WERI-Rb-1 (cell line): ENCODE measurements at regions not wholly inside any gene's neighbourhood (a gene's known extent, or its start where the extent isn't known, plus 50 kb on each side); places are given as distances from the start of the nearest gene placed in this dataset.
A peak's percentile ranks its signal among the peaks of the same experiment; 100 is the strongest.

Experiments used
- DNase-seq: peaks from one replicate; pipeline ENCODE4 v3.0.0-alpha.2; 2020
- H3K27ac ChIP-seq: fragments of 250-450 bp; sonication (Bioruptor Pico); 2 replicates; pipeline ENCODE4 v1.5.1; 2020; ENCODE audit warnings: mild to moderate bottlenecking, moderate library complexity
- H3K27me3 ChIP-seq: fragments of 250-450 bp; sonication (Bioruptor Pico); 2 replicates; pipeline ENCODE4 v1.5.1; 2021; ENCODE audit warnings: mild to moderate bottlenecking, low read depth, moderate library complexity; ENCODE audit not compliant: insufficient read depth, severe bottlenecking
- H3K36me3 ChIP-seq: fragments of 250-450 bp; sonication (Bioruptor Pico); 2 replicates; pipeline ENCODE4 v1.5.1; 2020; ENCODE audit warnings: mild to moderate bottlenecking, moderate library complexity
- H3K4me3 ChIP-seq: 2 replicates; pipeline ENCODE4 v1.5.1; 2011; ENCODE audit warnings: low read depth, mild to moderate bottlenecking, control low read depth, low read length
- H3K9me3 ChIP-seq: fragments of 250-450 bp; sonication (Bioruptor Pico); 2 replicates; pipeline ENCODE4 v1.5.1; 2021; ENCODE audit warnings: mild to moderate bottlenecking, moderate library complexity; ENCODE audit not compliant: severe bottlenecking
- CTCF ChIP-seq: IDR thresholded peaks from 2 replicates; pipeline ENCODE4 v1.5.1; 2011; ENCODE audit warnings: low read depth, mild to moderate bottlenecking, control low read depth, inconsistent platforms, low read length

- Histone ChIP-seq H3K36me3 (no peaks in the 10 kb centered on the region), H3K9me3 (no peaks in the 10 kb centered on the region), H3K27me3 (no peaks in the 10 kb centered on the region), H3K27ac (no peak overlapping the region), H3K4me3 (no peak overlapping the region)
- TF ChIP-seq CTCF, result no peak
- no peak for DNase-seq
These were observed 162.4 kb downstream of the NOC3L start for GRCh38 chr10:94200146-94200837.

GRCh38 chr10:94205396-94205831 lies 157.3 kb downstream of the NOC3L start:
- DNase-seq, result no peak
- no peak for TF ChIP-seq CTCF
- Histone ChIP-seq H3K36me3 (no peaks in the 10 kb centered on the region), H3K27me3 (no peaks in the 10 kb centered on the region), H3K4me3 (no peak overlapping the region), H3K27ac (no peak overlapping the region), H3K9me3 (no peaks in the 10 kb centered on the region)

- H3K9me3 ChIP-seq, result no peaks in the 10 kb centered on the region
- H3K27me3 ChIP-seq, result no peaks in the 10 kb centered on the region
- H3K27ac ChIP-seq, result no peak overlapping the region
- no peaks in the 10 kb centered on the region for H3K36me3 ChIP-seq
- H3K4me3 ChIP-seq, result no peak overlapping the region
- DNase-seq, result no peak
- no peak for TF ChIP-seq CTCF
These were observed 156.6 kb downstream of the NOC3L start for GRCh38 chr10:94206176-94206575.

GRCh38 chr10:94208315-94208714 lies 154.4 kb downstream of the NOC3L start:
- no peak overlapping the region for H3K27ac ChIP-seq
- no peaks in the 10 kb centered on the region for H3K27me3 ChIP-seq
- H3K4me3 ChIP-seq, result no peak overlapping the region
- TF ChIP-seq CTCF, result no peak
- H3K9me3 ChIP-seq, result no peaks in the 10 kb centered on the region
- H3K36me3 ChIP-seq, result no peaks in the 10 kb centered on the region
- DNase-seq, result no peak

GRCh38 chr10:94210440-94211168 lies 152.1 kb downstream of the NOC3L start:
- TF ChIP-seq CTCF, result no peak
- Histone ChIP-seq H3K9me3 (no peaks in the 10 kb centered on the region), H3K27ac (peak overlapping the region; percentile 22; the same call in 1 of the 2 replicates), H3K27me3 (no peaks in the 10 kb centered on the region), H3K36me3 (no peaks in the 10 kb centered on the region), H3K4me3 (no peak overlapping the region)
- peak; percentile 18 for DNase-seq
